ENCODE measurements at regions not wholly inside any gene's neighbourhood (a gene's known extent, or its start where the extent isn't known, plus 50 kb on each side); places are given as distances from the start of the nearest gene placed in this dataset.

GRCh38 chr9:38286357-38286756, 106.1 kb upstream of the ALDH1B1 start:
- Histone ChIP-seq H3K4me1 (ENCODE audit: control insufficient read depth, insufficient read depth, low read length) (no peaks in the 10 kb centered on the region), H3K27me3 (ENCODE audit: control insufficient read depth, insufficient read depth, low read length) (no peaks in the 10 kb centered on the region), H3K9me3 (ENCODE audit: control insufficient read depth, insufficient read depth, low read length) (no peaks in the 10 kb centered on the region), H3K4me3 (ENCODE audit: low read length) (no peak overlapping the region), H3K36me3 (ENCODE audit: control insufficient read depth, insufficient read depth, low read length) (no peaks in the 10 kb centered on the region), H3K27ac (ENCODE audit: low read length) (no peak overlapping the region)
- no peaks in the 10 kb centered on the region for H3K4me1 Mint-ChIP-seq
- no peak for DNase-seq
- intact Hi-C loops (cut with micrococcal nuclease), result no loop called here
- TF ChIP-seq CTCF (IDR thresholded peaks at IDR 0.05), result no peak
- no peaks in the 10 kb centered on the region for H3K36me3 Mint-ChIP-seq
- no peaks in the 10 kb centered on the region for H3K9me3 Mint-ChIP-seq
- no peak overlapping the region for H3K27ac Mint-ChIP-seq
- no peak for ATAC-seq
- no peak overlapping the region for H3K4me3 Mint-ChIP-seq
- H3K27me3 Mint-ChIP-seq (ENCODE audit: low read depth in 2 of 2), result no peaks in the 10 kb centered on the region

- intact Hi-C loops (cut with micrococcal nuclease), result no loop called here
Observed at GRCh38 chr9:38285236-38285635, 107.3 kb upstream of the ALDH1B1 start.

GRCh38 chr9:38284588-38285051, 107.9 kb upstream of the ALDH1B1 start:
- ATAC-seq, result no peak
- H3K27me3 Mint-ChIP-seq (ENCODE audit: low read depth in 2 of 2), result no peaks in the 10 kb centered on the region
- peaks cover 12% of the 10 kb centered on the region in 2 donors for H3K4me1 Mint-ChIP-seq
- Histone ChIP-seq H3K36me3 (ENCODE audit: control insufficient read depth, insufficient read depth, low read length) (no peaks in the 10 kb centered on the region), H3K9me3 (ENCODE audit: control insufficient read depth, insufficient read depth, low read length) (no peaks in the 10 kb centered on the region), H3K4me1 (ENCODE audit: control insufficient read depth, insufficient read depth, low read length) (no peaks in the 10 kb centered on the region), H3K27me3 (ENCODE audit: control insufficient read depth, insufficient read depth, low read length) (no peaks in the 10 kb centered on the region), H3K27ac (ENCODE audit: low read length) (no peak overlapping the region), H3K4me3 (ENCODE audit: low read length) (no peak overlapping the region)
- H3K27ac Mint-ChIP-seq, result no peak overlapping the region
- no peak for TF ChIP-seq CTCF (IDR thresholded peaks at IDR 0.05)
- H3K36me3 Mint-ChIP-seq, result no peaks in the 10 kb centered on the region
- H3K4me3 Mint-ChIP-seq, result no peak overlapping the region
- 82% methylated on average over 10 of the region's 10 CpGs for WGBS (ENCODE audit: insufficient coverage)
- DNase-seq, result no peak
- intact Hi-C loops (cut with micrococcal nuclease), result no loop called here
- no peaks in the 10 kb centered on the region for H3K9me3 Mint-ChIP-seq

More at GRCh38 chr9:38285236-38285635, 107.3 kb upstream of the ALDH1B1 start:
- no peaks in the 10 kb centered on the region for H3K27me3 ChIP-seq (ENCODE audit: control insufficient read depth, insufficient read depth, low read length)
- no peaks in the 10 kb centered on the region for H3K36me3 ChIP-seq (ENCODE audit: control insufficient read depth, insufficient read depth, low read length)
- Mint-ChIP-seq H3K27me3 (ENCODE audit: low read depth in 2 of 2) (no peaks in the 10 kb centered on the region), H3K4me3 (no peak overlapping the region), H3K36me3 (no peaks in the 10 kb centered on the region), H3K4me1 (peaks cover 6% of the 10 kb centered on the region in 2 donors), H3K9me3 (no peaks in the 10 kb centered on the region), H3K27ac (no peak overlapping the region)
- TF ChIP-seq CTCF (IDR thresholded peaks at IDR 0.05), result no peak
- no peak overlapping the region for H3K27ac ChIP-seq (ENCODE audit: low read length)
- H3K4me3 ChIP-seq (ENCODE audit: low read length), result no peak overlapping the region
- DNase-seq (no peak), ATAC-seq (no peak)
- H3K9me3 ChIP-seq (ENCODE audit: control insufficient read depth, insufficient read depth, low read length), result no peaks in the 10 kb centered on the region
- WGBS (ENCODE audit: insufficient coverage), result 43% methylated on average over 2 of the region's 2 CpGs
- H3K4me1 ChIP-seq (ENCODE audit: control insufficient read depth, insufficient read depth, low read length), result no peaks in the 10 kb centered on the region

GRCh38 chr9:38284039-38284575, 108.4 kb upstream of the ALDH1B1 start:
- H3K4me1 Mint-ChIP-seq, result peaks cover 17% of the 10 kb centered on the region in 2 donors
- no peaks in the 10 kb centered on the region for H3K9me3 ChIP-seq (ENCODE audit: control insufficient read depth, insufficient read depth, low read length)

More at GRCh38 chr9:38284039-38284575, 108.4 kb upstream of the ALDH1B1 start:
- DNase-seq (no peak), ATAC-seq (no peak)
- Mint-ChIP-seq H3K9me3 (no peaks in the 10 kb centered on the region), H3K4me3 (no peak overlapping the region), H3K27ac (no peak overlapping the region), H3K27me3 (ENCODE audit: low read depth in 2 of 2) (no peaks in the 10 kb centered on the region), H3K36me3 (no peaks in the 10 kb centered on the region)
- Histone ChIP-seq H3K36me3 (ENCODE audit: control insufficient read depth, insufficient read depth, low read length) (no peaks in the 10 kb centered on the region), H3K4me1 (ENCODE audit: control insufficient read depth, insufficient read depth, low read length) (peaks cover 2% of the 10 kb centered on the region), H3K4me3 (ENCODE audit: low read length) (no peak overlapping the region), H3K27ac (ENCODE audit: low read length) (no peak overlapping the region), H3K27me3 (ENCODE audit: control insufficient read depth, insufficient read depth, low read length) (no peaks in the 10 kb centered on the region)
- intact Hi-C loops (cut with micrococcal nuclease), result no loop called here
- WGBS (ENCODE audit: insufficient coverage), result 84% methylated on average over 9 of the region's 9 CpGs
- TF ChIP-seq CTCF (IDR thresholded peaks at IDR 0.05), result no peak
